ENCODE measurements at regions not wholly inside any gene's neighbourhood (a gene's known extent, or its start where the extent isn't known, plus 50 kb on each side); places are given as distances from the start of the nearest gene placed in this dataset.
A peak's percentile ranks its signal among the peaks of the same experiment; 100 is the strongest.

- H3K27me3 ChIP-seq (ENCODE audit: control insufficient read depth, insufficient read depth, low read length) = no peaks in the 10 kb centered on the region
- no peaks in the 10 kb centered on the region for H3K36me3 ChIP-seq (ENCODE audit: control insufficient read depth, insufficient read depth, low read length)
- no peak for TF ChIP-seq CTCF (IDR thresholded peaks at IDR 0.05; ENCODE audit: insufficient read depth, low read length, poor library complexity, severe bottlenecking)
- peak; percentile 73 for DNase-seq (ENCODE audit: low read depth)
- no peak overlapping the region for H3K4me3 ChIP-seq (ENCODE audit: low read depth, low read length)
These were observed 707.5 kb upstream of the FSHR start for GRCh38 chr2:49861821-49862220.

- Histone ChIP-seq H3K27me3 (ENCODE audit: control insufficient read depth, insufficient read depth, low read length) (no peaks in the 10 kb centered on the region), H3K36me3 (ENCODE audit: control insufficient read depth, insufficient read depth, low read length) (no peaks in the 10 kb centered on the region), H3K4me3 (ENCODE audit: low read depth, low read length) (no peak overlapping the region)
- DNase-seq (ENCODE audit: low read depth) = no peak
- no peak for TF ChIP-seq CTCF (IDR thresholded peaks at IDR 0.05; ENCODE audit: insufficient read depth, low read length, poor library complexity, severe bottlenecking)
These were observed 706.5 kb upstream of the FSHR start for GRCh38 chr2:49860834-49861233.

- Histone ChIP-seq H3K27me3 (ENCODE audit: control insufficient read depth, insufficient read depth, low read length) (no peaks in the 10 kb centered on the region), H3K4me3 (ENCODE audit: low read depth, low read length) (no peak overlapping the region), H3K36me3 (ENCODE audit: control insufficient read depth, insufficient read depth, low read length) (no peaks in the 10 kb centered on the region)
- no peak for TF ChIP-seq CTCF (IDR thresholded peaks at IDR 0.05; ENCODE audit: insufficient read depth, low read length, poor library complexity, severe bottlenecking)
- no peak for DNase-seq (ENCODE audit: low read depth)
These were observed 705.9 kb upstream of the FSHR start for GRCh38 chr2:49860170-49860569.

GRCh38 chr2:49858657-49859056 lies 704.3 kb upstream of the FSHR start:
- no peak for DNase-seq (ENCODE audit: low read depth)
- no peaks in the 10 kb centered on the region for H3K36me3 ChIP-seq (ENCODE audit: control insufficient read depth, insufficient read depth, low read length)
- no peaks in the 10 kb centered on the region for H3K27me3 ChIP-seq (ENCODE audit: control insufficient read depth, insufficient read depth, low read length)
- H3K4me3 ChIP-seq (ENCODE audit: low read depth, low read length) = no peak overlapping the region
- TF ChIP-seq CTCF (IDR thresholded peaks at IDR 0.05; ENCODE audit: insufficient read depth, low read length, poor library complexity, severe bottlenecking) = no peak

- TF ChIP-seq CTCF (IDR thresholded peaks at IDR 0.05; ENCODE audit: insufficient read depth, low read length, poor library complexity, severe bottlenecking) = no peak
- H3K27me3 ChIP-seq (ENCODE audit: control insufficient read depth, insufficient read depth, low read length) = no peaks in the 10 kb centered on the region
- no peak for DNase-seq (ENCODE audit: low read depth)
- H3K36me3 ChIP-seq (ENCODE audit: control insufficient read depth, insufficient read depth, low read length) = no peaks in the 10 kb centered on the region
- H3K4me3 ChIP-seq (ENCODE audit: low read depth, low read length) = no peak overlapping the region
These were observed 703.8 kb upstream of the FSHR start for GRCh38 chr2:49858113-49858490.

- no peak for TF ChIP-seq CTCF (IDR thresholded peaks at IDR 0.05; ENCODE audit: insufficient read depth, low read length, poor library complexity, severe bottlenecking)
- H3K36me3 ChIP-seq (ENCODE audit: control insufficient read depth, insufficient read depth, low read length) = no peaks in the 10 kb centered on the region
- no peak overlapping the region for H3K4me3 ChIP-seq (ENCODE audit: low read depth, low read length)
- H3K27me3 ChIP-seq (ENCODE audit: control insufficient read depth, insufficient read depth, low read length) = no peaks in the 10 kb centered on the region
- no peak for DNase-seq (ENCODE audit: low read depth)
These were observed 703.2 kb upstream of the FSHR start for GRCh38 chr2:49857371-49858112.

Data from kidney epithelial cell (primary cell).